PFSK-1 (cell line): ENCODE measurements at regions not wholly inside any gene's neighbourhood (a gene's known extent, or its start where the extent isn't known, plus 50 kb on each side); places are given as distances from the start of the nearest gene placed in this dataset.

ENCODE experiments used
- FOXP2 ChIP-seq: optimal IDR thresholded peaks from 2 replicates; pipeline ENCODE3; 2011; ENCODE audit warnings: borderline replicate concordance, control low read depth, inconsistent platforms; ENCODE audit not compliant: insufficient read depth; ENCODE audit errors: extremely low read length, extremely low read depth
- POLR2AphosphoS5 ChIP-seq: IDR thresholded peaks from 2 replicates; pipeline ENCODE4 v1.6.1; 2012; ENCODE audit warnings: low read depth, mild to moderate bottlenecking, control low read depth, low read length, moderate library complexity
- SIN3A ChIP-seq: IDR thresholded peaks from 2 replicates; pipeline ENCODE4 v1.6.1; 2012; ENCODE audit warnings: mild to moderate bottlenecking, low read length, moderate library complexity, borderline replicate concordance; ENCODE audit not compliant: insufficient read depth
- TAF1 ChIP-seq: IDR thresholded peaks from 2 replicates; pipeline ENCODE4 v1.6.1; 2012; ENCODE audit warnings: low read length, control low read depth, borderline replicate concordance; ENCODE audit not compliant: insufficient read depth
- TF ChIP-seq, protein P1 (sequence below), 2 experiments: IDR thresholded peaks; 2 replicates each; pipeline versions ENCODE4 v1.6.1 to v1.8.0; 2011 to 2012; ENCODE audit warnings: low read depth in 2 of 2, low read length in 2 of 2, control low read depth in 1 of 2, inconsistent platforms in 1 of 2, mild to moderate bottlenecking in 1 of 2, moderate library complexity in 1 of 2; ENCODE audit not compliant: insufficient read depth in 1 of 2

DNA sequence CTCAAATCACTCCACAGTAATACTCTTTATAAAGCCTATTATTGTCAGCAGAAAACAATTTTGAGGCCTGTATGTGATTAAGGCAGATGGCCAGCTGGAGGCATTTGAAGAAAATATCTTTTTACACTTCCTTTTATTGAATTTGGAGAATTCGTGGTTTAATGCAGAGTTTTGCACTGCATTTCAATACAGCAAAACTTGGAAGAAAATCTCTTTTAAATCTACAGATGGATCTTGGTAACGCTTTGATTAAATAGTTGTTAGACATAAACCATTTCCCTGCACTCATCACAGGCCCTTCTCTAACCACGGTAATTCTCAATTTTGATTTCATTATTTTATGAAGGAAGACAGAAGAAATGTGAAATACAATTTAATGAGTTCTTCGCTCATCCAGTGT lies 185.7 kb downstream of the RFC3 start:
- TF ChIP-seq POLR2AphosphoS5, result no peak
- no peak for TF ChIP-seq FOXP2
- TF ChIP-seq TAF1, result no peak
- TF ChIP-seq, protein P1, sequence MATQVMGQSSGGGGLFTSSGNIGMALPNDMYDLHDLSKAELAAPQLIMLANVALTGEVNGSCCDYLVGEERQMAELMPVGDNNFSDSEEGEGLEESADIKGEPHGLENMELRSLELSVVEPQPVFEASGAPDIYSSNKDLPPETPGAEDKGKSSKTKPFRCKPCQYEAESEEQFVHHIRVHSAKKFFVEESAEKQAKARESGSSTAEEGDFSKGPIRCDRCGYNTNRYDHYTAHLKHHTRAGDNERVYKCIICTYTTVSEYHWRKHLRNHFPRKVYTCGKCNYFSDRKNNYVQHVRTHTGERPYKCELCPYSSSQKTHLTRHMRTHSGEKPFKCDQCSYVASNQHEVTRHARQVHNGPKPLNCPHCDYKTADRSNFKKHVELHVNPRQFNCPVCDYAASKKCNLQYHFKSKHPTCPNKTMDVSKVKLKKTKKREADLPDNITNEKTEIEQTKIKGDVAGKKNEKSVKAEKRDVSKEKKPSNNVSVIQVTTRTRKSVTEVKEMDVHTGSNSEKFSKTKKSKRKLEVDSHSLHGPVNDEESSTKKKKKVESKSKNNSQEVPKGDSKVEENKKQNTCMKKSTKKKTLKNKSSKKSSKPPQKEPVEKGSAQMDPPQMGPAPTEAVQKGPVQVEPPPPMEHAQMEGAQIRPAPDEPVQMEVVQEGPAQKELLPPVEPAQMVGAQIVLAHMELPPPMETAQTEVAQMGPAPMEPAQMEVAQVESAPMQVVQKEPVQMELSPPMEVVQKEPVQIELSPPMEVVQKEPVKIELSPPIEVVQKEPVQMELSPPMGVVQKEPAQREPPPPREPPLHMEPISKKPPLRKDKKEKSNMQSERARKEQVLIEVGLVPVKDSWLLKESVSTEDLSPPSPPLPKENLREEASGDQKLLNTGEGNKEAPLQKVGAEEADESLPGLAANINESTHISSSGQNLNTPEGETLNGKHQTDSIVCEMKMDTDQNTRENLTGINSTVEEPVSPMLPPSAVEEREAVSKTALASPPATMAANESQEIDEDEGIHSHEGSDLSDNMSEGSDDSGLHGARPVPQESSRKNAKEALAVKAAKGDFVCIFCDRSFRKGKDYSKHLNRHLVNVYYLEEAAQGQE (IDR thresholded peaks at IDR 0.05; ENCODE audit: insufficient read depth in 1 of 2, low read depth in 2 of 2, low read length in 2 of 2), result no peak
- TF ChIP-seq SIN3A, result no peak

DNA sequence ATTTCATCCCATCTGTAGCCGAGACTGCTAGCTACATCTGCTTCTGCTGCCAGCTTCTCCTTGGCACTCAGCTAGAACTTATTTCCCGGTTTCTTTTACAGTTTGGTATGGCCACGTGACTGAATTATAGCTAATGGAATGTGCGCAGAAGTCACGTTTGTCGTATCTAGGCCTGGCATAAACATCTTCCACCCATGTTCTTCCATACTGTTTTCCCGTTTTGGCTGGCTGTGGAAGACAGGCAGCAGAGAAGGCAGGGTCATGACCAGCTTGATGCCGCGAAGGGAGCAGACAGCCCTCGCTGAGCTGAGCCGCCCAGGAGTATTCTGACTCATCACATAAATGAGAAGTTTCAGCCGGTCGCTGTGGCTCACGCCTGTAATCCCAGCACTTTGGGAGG lies 186.7 kb downstream of the RFC3 start:
- TF ChIP-seq TAF1 (no peak), POLR2AphosphoS5 (no peak), FOXP2 (no peak), SIN3A (no peak)
- TF ChIP-seq, protein P1 (IDR thresholded peaks at IDR 0.05; ENCODE audit: insufficient read depth in 1 of 2, low read depth in 2 of 2, low read length in 2 of 2), result no peak

DNA sequence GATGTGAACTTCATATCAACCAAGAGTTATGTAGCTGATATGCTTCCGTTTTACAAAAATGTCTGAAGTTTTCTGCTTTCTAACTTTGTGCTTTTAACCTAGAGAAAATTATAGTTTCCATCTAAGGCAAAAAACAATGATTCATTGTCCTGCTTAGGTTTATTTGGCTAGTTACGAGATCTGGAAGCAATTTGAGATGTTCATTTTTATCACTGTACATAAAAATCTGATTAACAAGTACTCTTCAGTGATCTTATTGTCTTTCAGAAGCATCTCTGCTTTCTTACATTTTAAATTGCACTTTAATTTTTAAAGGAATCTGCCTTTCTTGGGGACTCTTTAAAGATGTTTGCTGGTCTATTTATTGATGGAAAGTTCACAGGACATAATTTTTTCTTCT lies 188.1 kb downstream of the RFC3 start:
- no peak for TF ChIP-seq POLR2AphosphoS5
- TF ChIP-seq, protein P1 (IDR thresholded peaks at IDR 0.05; ENCODE audit: insufficient read depth in 1 of 2, low read depth in 2 of 2, low read length in 2 of 2), result no peak
- TF ChIP-seq TAF1, result no peak
- TF ChIP-seq SIN3A, result no peak
- no peak for TF ChIP-seq FOXP2

DNA sequence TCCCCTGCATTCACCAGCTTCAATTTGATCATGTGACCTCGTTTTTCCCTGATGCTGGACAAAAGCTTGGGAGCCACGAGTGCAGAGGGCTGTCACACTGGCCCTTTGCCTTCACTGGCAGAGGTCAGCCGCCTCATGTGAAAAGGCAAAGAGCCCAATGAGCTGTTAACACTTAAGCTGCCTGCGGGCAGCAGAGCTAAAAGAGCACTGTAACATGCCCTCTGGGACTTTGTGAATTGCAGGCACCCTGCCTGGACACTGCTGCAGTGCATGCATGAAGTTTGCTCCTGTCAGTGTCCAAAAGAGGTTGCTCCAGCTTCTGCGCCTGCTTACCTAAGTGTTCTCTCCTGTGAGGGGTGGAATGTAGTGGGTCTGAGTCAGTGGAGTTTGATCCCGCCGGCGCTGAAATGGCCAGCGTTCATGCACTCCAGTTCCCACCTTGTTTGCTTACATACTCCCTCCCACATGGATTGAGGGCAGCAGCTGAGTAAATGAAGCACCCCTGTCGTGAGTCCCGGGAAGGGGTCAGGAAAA lies 193.7 kb downstream of the RFC3 start:
- TF ChIP-seq, protein P1 (IDR thresholded peaks at IDR 0.05; ENCODE audit: insufficient read depth in 1 of 2, low read depth in 2 of 2, low read length in 2 of 2), result no peak
- TF ChIP-seq POLR2AphosphoS5 (no peak), FOXP2 (no peak), SIN3A (no peak), TAF1 (no peak)

DNA sequence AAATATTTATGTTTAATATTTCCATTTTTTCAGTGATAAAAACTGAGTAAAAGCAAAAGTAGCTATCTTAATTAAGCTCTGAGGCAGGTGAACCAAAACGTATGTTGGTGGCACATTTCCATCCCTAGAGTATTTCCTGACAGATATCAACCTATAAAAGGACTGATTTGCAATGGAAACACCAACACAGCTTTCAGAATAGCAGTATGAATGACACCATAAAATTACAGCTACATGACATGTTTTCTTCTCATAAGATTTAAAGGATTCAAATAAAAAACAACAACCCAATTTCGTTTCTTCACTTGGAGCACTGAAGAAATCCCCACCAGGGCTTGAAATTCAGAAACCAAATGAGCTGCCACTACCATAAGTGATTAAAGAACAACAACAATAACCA lies 194.4 kb downstream of the RFC3 start:
- TF ChIP-seq TAF1, result no peak
- TF ChIP-seq POLR2AphosphoS5, result no peak
- no peak for TF ChIP-seq SIN3A
- TF ChIP-seq, protein P1 (IDR thresholded peaks at IDR 0.05; ENCODE audit: insufficient read depth in 1 of 2, low read depth in 2 of 2, low read length in 2 of 2), result no peak
- no peak for TF ChIP-seq FOXP2
